ENCODE measurements at regions not wholly inside any gene's neighbourhood (a gene's known extent, or its start where the extent isn't known, plus 50 kb on each side); places are given as distances from the start of the nearest gene placed in this dataset.

DNA sequence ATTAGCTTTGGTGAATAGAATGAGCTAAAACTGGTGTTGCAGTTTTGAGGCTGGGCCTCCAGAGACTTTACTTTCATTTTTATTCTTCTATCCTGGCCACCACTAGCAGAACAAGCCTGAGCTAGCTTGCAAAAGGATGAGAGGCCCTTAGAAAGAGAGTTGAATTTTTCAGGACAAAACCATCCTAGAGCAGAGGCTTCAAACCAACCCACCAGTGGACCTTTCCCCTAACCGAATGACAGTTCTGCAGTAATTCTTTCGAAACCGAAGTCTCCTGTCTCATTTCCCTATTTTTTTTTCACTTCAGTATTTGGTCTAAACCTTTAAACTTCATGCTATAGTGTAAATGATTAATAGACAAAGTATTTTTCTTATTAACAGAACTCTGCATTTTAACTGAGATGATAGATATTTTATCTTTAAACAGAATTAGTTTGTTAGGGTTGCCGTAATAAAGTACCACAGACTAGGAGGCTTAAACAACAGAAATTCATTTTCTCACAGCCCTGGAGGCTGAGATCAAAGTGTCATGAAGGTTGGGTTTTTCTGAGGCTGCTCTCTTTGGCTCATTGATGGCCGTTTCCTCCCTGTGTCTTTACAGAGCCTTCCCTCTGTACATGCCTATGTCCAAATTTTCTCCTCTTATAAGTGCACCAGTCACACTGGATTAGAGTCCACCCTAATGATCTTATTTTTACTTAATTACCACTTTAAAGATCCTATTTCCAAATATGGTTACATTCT lies 80.6 kb upstream of the PAK5 start:
- DNase-seq (ENCODE audit: low read depth): no peak

DNA sequence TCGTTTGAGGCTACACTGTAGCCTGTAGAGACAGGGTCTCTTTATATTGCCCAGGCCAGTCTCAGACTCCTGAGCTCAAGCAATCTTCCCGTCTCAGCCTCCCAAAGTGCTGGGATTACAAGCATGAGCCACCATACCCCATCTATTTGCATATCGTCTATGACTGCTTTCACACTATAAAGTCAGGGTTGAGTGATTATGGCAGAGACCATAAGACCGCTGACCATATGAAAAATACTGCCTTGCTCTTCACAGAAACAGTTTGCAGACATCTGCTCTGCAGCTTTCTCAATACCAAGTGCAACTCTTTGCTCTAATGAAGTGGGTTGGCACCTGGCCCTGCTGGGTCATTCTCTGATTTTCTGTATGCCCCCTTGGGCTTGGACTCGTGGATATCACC lies 79.5 kb upstream of the PAK5 start:
- no peak for DNase-seq (ENCODE audit: low read depth)

DNA sequence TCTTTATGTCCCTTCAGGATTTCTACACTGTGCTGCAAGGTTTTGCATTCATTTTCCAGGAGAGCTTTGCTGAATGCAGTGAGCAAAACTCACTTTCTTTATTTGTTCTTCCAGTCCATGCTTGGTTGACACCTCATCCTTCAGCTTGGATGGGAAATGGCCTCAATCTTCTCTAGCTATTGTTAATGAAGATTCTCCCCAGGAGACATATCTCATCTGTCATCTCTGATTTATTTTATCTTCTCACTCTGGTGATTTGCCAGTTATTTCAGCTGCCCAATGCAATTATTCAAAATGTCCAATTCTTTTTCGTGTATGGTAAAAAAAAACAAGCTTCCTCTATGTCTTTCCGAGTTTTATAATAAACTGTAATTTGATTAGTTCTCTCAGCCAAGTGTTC lies 77.9 kb upstream of the PAK5 start:
- no peak for DNase-seq (ENCODE audit: low read depth)

DNA sequence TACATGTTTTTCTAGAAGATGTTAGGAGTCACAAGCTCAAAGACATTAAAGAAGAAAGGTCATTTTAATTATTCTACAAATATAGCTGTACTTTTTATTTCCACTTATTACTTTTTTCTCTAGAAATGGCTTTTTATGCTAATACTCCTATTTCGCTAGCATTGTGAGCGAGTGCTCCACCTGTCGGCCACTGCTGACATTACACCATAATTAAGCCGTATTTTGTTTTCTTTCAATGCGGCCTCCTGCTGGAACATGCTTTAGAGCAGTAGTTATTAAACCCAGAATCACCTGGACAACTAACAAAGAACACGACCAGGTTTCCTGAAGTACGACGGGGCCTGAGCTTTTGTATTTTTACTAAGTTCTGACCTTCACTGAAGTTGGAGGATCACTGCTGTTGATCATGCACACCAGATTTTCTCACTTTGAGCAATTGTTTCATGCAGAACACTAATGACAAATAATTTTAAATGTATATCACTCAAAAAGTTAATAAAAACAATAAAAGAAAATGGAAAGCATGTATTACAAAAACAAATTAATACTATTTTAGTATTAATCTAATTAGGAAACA lies 74.1 kb upstream of the PAK5 start:
- DNase-seq (ENCODE audit: low read depth): peak; percentile 17

DNA sequence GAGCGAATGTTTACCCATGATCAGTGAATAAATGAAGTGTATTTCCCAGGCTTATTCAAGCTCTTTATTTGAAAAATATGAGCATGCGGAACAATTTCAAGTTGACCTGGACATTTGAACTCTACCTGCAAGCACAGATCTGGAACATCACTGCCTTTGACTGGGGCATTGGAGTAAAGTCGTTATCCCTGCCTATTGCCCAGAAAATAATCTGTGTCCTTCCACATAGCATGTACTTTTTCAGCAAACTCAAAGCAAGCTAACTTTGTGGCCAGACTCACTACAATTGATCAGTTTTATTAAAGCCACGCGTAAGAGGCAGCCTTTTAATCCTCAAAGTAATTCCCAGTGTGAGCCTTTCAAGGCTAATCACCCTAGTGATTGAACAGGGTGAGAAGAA lies 73.4 kb upstream of the PAK5 start:
- DNase-seq (ENCODE audit: low read depth): no peak

DNA sequence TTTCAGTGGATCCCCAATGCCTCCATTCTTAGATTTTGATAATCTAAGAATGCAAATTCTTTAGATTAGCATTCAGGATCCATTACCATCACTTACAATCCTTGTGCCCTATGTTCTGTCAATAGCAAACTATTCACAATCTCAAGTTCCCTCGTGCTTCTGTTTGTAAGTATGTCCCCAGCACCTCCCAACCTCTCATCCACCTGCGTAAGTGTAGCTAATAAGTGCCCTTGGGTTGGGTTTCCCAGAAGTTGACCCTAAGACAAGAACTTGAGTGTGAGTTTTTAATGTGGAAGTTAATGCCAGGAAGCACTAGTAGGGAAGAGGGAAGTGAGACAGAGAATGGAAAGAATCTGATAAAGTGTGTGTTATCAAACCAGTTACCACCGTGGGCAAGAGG lies 72.6 kb upstream of the PAK5 start:
- no peak for DNase-seq (ENCODE audit: low read depth)

DNA sequence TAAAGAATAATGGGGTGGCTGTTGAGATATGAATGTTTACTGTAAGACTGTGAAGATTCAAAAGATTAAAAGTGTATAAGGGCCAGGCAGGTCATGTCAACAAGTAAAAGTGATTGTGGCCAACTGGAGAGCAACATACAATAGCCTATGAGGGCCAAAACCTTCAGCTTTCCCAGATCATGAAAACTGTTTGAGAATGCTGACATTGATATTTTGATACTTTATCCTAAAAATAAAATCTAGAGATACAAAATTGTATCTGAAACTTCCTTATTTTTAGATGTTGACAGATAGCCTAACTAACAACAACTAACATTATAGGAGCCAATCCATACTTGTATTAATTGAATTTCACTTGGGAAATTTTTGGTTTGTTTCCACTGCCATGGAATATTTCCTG lies 70.3 kb upstream of the PAK5 start:
- DNase-seq (ENCODE audit: low read depth): no peak

DNA sequence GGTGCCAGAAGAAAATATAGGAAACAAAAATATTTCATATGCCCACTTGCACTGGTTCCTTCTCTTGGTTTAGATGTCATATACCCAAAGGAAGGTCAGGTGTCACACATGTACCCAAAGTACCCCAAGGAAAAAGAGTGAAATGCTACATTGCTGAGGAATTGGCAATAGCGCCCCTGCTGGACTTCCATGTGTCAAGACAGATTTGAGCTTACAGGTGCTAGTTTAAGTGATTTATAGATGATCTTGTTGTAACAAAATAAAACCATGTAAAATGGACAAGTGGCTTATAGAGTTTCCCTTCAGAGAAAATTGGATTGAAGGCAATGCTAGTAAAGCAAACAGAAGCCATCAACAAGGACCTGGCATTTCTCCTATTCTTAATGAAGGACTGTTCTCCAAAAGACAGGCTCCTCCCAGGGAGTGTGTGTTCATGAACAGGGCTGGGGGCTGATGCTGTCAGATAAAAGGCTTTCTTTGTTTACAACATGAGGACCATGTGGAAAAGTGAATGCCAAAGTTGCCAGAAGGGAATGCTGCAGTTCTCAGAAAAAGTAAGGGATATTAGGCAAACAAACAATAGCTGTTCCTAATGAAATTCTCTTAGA lies 64.3 kb upstream of the PAK5 start:
- DNase-seq (ENCODE audit: low read depth): no peak

DNA sequence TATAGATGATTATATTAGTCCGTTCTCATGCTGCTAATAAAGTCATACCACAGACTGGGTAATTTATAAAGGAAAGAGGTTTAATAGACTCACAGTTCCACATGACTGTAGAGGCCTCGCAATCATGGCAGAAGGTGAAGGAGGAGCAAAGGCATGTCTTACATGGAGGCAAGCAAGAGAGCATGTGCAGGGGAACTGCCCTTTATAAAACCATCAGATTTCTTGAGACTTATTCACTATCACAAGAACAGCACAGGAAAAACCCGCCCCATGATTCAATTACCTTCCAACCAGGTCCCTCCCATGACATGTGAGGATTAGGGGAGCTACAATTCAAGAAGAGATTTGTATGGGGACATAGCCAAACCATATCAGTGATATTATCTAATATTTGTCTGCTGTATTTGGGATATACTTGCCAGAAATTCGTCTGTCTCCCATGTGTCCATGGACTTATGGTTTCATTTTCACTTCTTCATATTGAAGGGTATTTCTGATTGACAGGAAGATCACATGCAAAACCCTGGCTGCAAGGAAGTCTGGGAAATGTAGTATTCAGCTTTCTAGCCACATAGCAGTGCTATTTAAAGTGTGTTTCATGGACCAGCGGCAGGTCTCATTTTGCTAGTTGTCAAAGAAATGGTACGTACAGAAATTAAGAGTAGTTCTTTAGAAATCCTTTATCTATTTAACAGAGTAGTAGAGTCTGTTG lies 50.5 kb upstream of the PAK5 start:
- DNase-seq (ENCODE audit: low read depth): no peak
